Stimulated activated CD4-positive, alpha-beta T cell treated with anti-CD3 and anti-CD28 coated beads, Interleukin-2, amount 100 ng/mL, for 24 hours (primary cell): ENCODE measurements at regions not wholly inside any gene's neighbourhood (a gene's known extent, or its start where the extent isn't known, plus 50 kb on each side); places are given as distances from the start of the nearest gene placed in this dataset.

Source experiments
- DNase-seq, 2 donors: peaks; one replicate each; pipeline ENCODE4 v3.0.0-alpha.2; 2020

DNA sequence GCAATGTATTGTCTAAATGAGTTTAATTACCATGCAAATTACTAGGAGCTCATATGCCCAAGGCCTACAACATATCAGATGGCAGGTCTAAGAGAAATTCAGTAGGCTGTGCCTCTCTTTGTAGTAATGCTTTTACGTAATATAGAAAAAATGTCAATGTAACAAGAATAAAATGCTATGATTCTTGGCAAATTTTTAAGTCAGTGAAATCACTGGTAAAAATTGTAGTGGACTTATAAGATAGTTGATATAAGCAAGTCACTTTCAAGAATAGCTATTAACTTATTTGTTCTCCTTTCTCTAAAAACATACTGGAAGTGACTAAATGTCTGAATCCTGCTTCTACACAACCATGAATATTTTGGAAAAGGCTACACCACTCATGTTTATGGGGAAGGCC is 707.8 kb downstream of the TUSC7 start:
- DNase-seq: no peak

DNA sequence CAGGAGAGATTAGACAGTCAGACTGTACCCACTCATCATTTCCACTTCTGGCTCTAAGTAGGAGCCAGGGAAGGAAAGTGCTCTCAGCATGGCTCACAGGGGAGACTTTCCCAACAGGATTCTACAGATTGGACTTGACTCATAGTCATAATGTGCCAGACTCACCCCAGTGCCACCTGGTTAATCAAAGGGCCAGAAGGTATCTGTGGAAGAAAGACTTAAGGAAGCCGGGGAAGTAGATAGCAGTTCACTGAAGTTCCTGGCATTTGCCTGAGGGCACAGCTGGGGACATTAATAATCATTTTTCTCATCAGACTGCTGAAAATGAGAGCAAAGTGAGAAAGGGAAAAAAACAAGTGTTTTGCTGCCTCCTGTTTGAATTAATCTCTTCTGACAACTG is 717.5 kb downstream of the TUSC7 start:
- DNase-seq: no peak

GRCh38 chr3:117433427-117433826 is 723.8 kb downstream of the TUSC7 start:
- DNase-seq: no peak

DNA sequence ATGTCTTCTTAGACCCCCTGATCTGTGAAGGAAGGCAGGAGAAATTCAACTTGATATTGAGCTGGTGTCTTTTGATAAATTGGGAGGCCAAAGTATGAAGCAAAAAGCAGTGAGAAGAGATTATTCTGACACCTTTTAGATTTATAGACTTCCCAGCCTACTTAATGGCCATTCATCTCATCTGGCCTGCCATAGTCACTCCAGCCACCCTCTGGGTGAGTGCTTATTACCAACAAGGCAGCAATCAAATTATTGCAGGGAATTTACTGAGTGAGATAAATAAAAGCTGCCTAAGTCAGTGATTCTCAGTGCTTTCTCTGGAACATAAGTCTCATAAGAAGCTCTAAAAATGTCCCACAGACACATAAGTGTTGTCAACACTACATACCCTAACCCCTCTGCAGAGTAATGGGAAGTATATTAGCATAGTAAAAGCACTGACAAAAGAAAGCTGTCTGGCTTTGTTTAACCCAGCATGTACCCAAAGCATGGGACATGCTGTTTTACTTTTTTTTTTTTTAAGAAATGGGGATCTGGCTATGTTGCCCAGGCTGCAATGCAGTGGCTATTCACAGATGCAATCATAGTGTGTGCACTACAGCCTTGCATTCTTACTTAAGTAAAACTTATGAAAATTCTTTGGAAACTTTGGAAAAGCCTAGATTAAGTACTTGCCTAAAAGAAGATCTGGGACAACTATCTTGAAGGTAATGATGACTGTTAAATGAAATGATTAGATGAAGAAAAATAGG is 725.3 kb downstream of the TUSC7 start:
- no peak for DNase-seq

GRCh38 chr3:117435506-117435905 is 725.9 kb downstream of the TUSC7 start:
- no peak for DNase-seq

- no peak for DNase-seq
These were observed 730.2 kb downstream of the TUSC7 start for GRCh38 chr3:117439812-117440211.

DNA sequence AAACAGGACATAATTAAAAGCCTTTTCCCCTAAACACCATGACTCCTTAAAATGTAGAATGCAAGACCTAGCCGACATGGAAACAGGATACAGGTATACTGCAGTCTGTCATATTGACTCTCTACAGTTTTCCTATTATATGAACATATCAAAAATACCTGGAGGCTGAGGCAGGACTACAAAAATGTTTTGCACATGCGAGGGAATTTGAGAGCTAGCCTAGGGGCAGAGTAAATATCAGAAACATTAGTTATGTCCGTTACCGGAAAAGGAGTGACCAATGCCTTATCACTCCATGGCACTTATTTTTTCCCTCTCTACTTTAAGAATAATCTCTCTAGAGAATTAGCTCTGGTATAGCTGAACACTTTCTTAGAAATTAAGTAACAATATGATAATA is 732.3 kb downstream of the TUSC7 start:
- DNase-seq: no peak

- no peak for DNase-seq
These were observed 733.0 kb downstream of the TUSC7 start for GRCh38 chr3:117442566-117442965.

GRCh38 chr3:117443014-117443413 is 733.4 kb downstream of the TUSC7 start:
- DNase-seq: no peak

- no peak for DNase-seq
These were observed 734.6 kb downstream of the TUSC7 start for GRCh38 chr3:117444175-117444574.

DNA sequence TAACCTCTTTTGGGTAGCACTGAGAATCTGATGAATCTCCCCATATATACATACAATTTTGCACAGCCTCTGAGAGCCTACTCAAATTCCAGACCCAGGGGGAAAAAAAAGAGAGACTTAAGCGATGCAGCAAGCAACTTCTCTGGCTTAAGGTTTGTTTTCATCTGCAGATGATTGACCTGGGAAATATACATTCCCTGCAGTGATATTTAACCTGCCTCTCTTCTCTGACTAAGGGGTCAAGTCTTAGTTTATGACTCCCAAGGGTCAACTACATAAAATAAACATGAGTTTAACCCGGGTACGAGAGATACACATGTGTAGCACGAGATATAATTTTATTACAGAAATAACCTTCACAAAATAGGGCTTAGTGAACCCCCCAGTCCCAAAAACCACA is 737.8 kb downstream of the TUSC7 start:
- no peak for DNase-seq

- DNase-seq: no peak
These were observed 740.4 kb downstream of the TUSC7 start for GRCh38 chr3:117450026-117450425.

- no peak for DNase-seq
These were observed 744.7 kb downstream of the TUSC7 start for GRCh38 chr3:117454254-117454653.

DNA sequence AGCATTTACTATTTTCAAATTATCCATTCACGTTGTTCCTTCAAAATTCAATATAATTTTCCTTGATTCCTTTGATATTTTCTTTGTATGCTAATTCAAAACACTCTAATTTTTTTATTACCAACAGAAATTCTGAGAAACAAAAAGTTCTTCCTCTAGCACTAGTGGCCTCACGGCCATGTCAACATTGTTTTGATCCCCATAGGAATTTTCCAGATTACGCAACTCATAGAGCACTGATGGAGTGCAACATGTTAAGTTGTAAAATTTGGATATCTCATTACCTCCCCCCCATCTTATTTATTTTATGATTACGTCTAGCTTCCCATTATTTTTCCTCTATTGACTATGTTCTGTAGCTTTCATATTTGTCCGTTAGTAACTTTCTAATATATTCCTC is 745.3 kb downstream of the TUSC7 start:
- no peak for DNase-seq

- no peak for DNase-seq
These were observed 746.2 kb downstream of the TUSC7 start for GRCh38 chr3:117455782-117456181.

- DNase-seq: no peak
These were observed 753.9 kb downstream of the TUSC7 start for GRCh38 chr3:117463276-117464115.

GRCh38 chr3:117471831-117472230 is 762.3 kb downstream of the TUSC7 start:
- DNase-seq: no peak

DNA sequence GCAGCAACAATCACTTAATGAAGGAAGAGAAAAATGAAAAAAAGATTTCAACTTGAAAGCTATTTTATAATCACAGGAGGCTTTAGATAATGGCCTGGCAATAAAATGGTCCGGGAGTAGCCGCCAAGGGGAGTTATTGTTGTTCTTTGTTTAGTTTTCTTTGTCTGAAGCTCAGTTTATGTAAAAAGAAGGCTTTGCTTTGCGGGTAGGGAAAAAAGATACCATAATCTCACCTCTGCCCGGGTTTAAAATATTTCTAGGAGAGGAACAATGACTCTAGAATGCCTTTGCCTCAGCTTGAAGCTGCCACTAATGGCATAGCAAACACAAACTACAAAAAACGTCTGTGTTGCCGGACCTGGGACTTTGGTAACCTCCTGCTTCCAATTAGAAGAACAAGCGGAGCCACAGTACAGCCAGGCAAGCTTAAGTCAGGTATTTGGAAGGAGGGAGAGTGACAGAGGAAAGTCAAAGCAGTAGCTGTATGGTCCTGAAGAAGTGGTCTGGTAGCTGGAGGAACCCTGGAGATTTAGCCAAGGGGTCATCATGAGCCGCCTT is 764.5 kb downstream of the TUSC7 start:
- no peak for DNase-seq

DNA sequence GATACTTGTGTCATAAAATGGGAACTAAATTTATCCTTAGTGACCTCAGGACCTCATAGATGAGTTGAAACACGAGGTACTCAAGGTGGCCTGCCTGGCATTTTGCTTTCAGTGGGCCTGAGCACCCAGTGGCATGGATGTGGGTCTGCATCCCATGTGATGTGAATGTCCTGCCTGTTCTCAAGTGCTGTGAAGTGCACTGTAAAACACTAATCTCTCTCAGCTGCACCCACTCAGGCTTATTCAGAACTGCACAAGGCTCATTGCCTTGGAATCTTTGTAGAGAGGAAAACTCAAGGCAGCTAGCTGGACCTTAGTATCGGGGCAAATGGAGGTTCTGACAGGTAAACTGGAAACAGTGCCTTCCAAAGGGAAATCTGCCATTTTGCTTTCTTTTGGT is 767.0 kb downstream of the TUSC7 start:
- no peak for DNase-seq

DNA sequence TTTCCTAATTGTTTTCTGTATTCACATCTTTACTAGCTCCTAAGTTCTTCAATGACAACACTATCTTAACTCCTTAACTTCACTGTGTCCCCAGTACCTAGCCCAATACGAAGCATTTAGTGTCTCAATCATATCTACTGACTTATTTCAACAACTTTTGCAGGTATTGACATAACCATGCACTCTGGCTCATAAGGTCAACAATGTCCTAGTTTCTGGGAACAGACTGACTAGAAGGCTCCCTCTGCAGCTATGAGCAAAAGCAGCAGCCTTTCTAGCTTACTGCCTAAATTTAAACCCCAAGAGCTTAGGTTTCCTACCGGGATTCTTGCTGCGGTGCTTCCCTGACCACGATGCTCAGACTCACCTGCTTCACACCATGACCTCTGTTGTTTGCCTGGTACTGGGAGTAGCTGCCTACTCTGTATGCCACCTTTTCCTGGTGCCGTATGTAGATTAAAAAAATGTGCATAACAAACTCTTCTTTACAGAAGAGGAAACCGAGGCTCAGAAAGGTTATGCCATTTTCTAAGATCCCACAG is 767.7 kb downstream of the TUSC7 start:
- DNase-seq: no peak

DNA sequence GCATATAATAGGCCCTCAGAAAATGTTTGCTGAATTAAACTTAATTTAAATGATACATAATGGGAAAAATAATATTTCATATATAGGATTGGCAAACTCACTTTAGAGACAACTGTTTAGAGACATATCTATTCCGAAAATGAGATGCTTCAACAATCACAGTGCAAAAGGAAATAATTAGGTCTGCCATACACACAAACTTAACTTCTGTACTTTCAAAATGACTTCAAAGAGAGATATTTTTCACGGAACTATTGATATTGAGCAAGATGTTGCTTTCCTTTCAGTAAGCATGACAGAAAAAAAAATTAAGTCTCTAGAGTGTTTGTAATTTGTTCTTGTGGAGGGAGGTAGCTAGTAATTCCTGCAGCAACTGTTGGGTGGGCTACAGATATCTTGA is 769.5 kb downstream of the TUSC7 start:
- no peak for DNase-seq

DNA sequence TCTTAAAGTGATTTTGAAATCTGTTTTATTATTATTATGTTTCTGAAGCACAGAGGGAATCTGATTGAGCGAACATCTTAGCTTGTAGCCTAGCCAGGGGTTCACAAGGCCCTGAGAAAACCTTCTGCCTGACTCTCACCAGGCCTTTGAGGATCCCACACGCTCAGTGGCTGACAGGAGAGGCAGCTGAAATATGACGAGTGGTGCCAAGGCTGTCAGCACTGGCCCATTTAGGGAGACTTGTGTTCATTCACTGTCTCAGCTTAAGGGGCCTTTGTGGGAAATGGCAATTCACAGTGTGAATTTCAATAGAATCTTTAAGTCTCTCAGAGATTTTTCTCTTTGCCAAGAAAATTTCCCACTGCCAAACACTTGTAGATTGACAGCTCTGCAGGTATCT is 770.9 kb downstream of the TUSC7 start:
- no peak for DNase-seq

DNA sequence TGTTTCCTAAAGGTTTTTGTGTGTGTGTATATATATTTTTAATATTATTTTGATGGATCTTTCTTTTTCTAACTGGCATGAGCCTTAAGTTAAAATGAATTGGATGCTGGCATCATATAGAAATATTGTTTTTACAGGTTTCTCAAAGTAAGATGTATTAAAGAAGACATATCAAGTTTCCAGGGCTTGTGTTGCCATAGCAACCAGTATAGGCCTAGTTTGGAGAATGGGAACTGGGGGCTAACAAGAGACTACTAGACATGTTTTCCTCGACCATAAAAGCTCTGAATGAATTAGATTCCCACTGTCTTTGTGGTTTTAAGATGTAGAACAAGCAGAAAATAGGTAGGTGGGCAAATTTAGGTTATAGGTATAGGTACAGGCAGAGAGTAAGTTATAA is 771.4 kb downstream of the TUSC7 start:
- no peak for DNase-seq

DNA sequence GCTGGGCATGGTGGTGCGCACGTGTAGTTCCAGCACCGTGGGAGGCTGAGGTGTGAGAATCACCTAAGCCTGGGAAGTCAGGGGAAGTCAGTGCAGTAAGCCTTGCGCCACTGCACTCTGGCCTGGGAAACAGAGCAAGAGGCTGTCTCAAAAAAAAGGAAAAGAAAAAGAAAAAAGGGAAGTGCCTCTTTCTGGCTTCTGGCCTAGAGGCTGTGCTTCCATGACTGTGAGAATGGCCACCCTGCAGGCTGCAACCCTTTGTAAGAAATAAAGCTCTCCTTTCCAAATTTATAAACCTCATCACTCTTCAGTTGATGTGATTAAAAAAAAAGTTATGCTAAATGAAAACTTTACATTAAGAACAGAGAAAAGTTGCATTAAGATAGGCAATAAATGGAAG is 774.3 kb downstream of the TUSC7 start:
- no peak for DNase-seq
